ENCODE measurements at regions not wholly inside any gene's neighbourhood (a gene's known extent, or its start where the extent isn't known, plus 50 kb on each side); places are given as distances from the start of the nearest gene placed in this dataset.
"Not testable (repeated sequence)": the region's sequence is repeated elsewhere in the genome, so short reads cannot be mapped to it uniquely, and the experiment has no call there.

- WGBS (ENCODE audit: insufficient coverage, low coverage, low lambda C conversion rate, missing lambda C conversion rate): 71% methylated on average over 2 of the region's 5 CpGs
- ATAC-seq: no peak
- intact Hi-C loops (cut with DNase I): no loop called here
These were observed 98.7 kb downstream of the IGLL1 start for GRCh38 chr22:23481369-23481768.

DNA sequence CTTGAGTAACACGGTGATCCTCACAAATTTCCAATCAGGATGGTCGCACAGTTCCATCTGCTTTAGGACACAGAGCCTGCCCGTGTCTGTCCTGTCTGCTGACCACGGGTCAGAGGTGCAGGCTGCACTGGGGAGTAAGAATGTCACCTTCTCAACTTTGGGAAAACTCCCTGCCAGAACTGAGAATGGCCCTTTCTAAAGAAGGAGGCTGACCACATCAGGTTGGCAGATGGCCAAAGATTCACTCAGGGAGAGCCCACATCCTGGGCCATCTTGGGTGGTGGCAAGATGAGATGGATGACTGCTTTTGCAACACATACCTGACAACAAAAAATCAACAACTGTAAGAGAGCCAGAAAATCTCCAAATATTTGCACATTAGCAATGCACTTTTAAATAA, 101.9 kb downstream of the IGLL1 start:
- no peak for ATAC-seq
- H3K4me3 ChIP-seq: no peak overlapping the region
- no peaks in the 10 kb centered on the region for H3K9me3 ChIP-seq
- DNase-seq: no peak
- TF ChIP-seq POLR2A (IDR thresholded peaks at IDR 0.05): no peak
- TF ChIP-seq, protein P1, sequence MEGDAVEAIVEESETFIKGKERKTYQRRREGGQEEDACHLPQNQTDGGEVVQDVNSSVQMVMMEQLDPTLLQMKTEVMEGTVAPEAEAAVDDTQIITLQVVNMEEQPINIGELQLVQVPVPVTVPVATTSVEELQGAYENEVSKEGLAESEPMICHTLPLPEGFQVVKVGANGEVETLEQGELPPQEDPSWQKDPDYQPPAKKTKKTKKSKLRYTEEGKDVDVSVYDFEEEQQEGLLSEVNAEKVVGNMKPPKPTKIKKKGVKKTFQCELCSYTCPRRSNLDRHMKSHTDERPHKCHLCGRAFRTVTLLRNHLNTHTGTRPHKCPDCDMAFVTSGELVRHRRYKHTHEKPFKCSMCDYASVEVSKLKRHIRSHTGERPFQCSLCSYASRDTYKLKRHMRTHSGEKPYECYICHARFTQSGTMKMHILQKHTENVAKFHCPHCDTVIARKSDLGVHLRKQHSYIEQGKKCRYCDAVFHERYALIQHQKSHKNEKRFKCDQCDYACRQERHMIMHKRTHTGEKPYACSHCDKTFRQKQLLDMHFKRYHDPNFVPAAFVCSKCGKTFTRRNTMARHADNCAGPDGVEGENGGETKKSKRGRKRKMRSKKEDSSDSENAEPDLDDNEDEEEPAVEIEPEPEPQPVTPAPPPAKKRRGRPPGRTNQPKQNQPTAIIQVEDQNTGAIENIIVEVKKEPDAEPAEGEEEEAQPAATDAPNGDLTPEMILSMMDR (IDR thresholded peaks at IDR 0.05): no peak
- WGBS (ENCODE audit: insufficient coverage, low coverage, low lambda C conversion rate, missing lambda C conversion rate): 33% methylated on average over 3 of the region's 4 CpGs
- intact Hi-C loops (cut with DNase I): no loop called here
- no peaks in the 10 kb centered on the region for H3K27me3 ChIP-seq
- H3K4me1 ChIP-seq: no peaks in the 10 kb centered on the region
- no peak overlapping the region for H3K27ac ChIP-seq
- no peaks in the 10 kb centered on the region for H3K36me3 ChIP-seq

More at GRCh38 chr22:23481369-23481768, 98.7 kb downstream of the IGLL1 start:
- TF ChIP-seq POLR2A (IDR thresholded peaks at IDR 0.05): no peak
- TF ChIP-seq, protein P1 (IDR thresholded peaks at IDR 0.05): no peak
- Histone ChIP-seq H3K27ac (no peak overlapping the region), H3K9me3 (no peaks in the 10 kb centered on the region), H3K4me1 (no peaks in the 10 kb centered on the region), H3K36me3 (no peaks in the 10 kb centered on the region), H3K4me3 (no peak overlapping the region), H3K27me3 (no peaks in the 10 kb centered on the region)
- no peak for DNase-seq

DNA sequence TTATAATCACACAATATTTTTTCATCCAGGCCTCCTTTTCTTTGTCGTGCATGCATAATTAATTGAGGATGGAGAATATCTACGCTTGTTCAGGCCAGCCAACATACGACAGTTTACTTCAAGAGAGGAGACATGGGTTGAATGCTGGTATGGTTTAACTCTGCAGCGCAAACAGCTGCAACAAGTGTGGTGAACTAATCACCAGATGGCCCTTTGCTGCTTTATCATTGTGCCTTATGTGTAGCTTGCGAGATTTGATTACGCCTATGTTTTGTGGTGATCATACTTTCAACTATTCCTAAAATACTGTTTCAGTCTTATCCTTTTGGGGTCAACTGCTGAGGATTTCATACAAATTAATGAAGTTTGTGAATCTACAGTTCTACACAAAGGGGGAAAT, 105.6 kb downstream of the IGLL1 start:
- H3K4me1 ChIP-seq; H3K36me3 ChIP-seq; intact Hi-C loops (cut with DNase I); ATAC-seq; H3K27ac ChIP-seq; H3K9me3 ChIP-seq; DNase-seq; H3K4me3 ChIP-seq; H3K27me3 ChIP-seq: not testable (repeated sequence)
- WGBS (ENCODE audit: insufficient coverage, low coverage, low lambda C conversion rate, missing lambda C conversion rate): 79% methylated on average over 6 of the region's 6 CpGs

DNA sequence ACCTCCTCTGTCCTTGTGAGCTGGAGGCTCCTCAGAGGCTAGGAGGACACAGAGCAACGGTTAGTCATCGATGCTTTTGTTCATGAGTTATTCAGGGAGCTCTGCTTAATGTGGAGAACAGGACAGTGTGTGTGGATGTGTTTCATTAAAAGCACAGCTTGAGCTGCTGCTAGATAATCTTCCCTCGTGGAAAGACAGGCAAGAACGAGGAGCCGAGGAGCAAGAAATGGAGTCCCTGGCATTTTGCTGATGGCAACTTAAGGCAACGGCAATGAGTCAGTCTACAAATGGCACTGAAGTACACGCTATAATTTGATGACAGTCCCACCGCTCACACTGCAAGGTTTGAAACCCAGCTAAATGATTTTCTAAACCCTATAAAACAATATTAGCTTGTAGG, 106.2 kb downstream of the IGLL1 start:
- intact Hi-C loops (cut with DNase I): no loop called here

DNA sequence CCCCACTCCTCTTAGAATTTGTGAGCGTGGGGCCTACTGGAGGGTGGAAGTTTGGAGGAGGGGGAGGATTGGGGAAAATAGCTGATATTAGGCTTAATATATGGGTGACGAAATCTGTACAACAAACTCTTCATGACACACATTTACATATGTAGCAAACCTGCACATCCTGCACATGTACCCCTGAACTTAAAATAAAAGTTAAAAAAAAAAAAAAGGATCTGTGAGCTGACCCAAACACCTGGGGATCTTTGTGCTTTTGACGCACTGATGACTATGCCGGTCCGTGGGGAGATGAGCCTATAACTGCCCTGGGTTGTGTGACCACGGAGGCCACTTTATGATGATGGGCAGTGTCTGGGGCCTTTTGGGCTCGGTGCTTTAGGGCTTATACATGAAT, 107.7 kb downstream of the IGLL1 start:
- H3K36me3 ChIP-seq; intact Hi-C loops (cut with DNase I); H3K4me3 ChIP-seq; H3K9me3 ChIP-seq; DNase-seq; H3K27me3 ChIP-seq; H3K27ac ChIP-seq; H3K4me1 ChIP-seq; ATAC-seq: not testable (repeated sequence)
- WGBS (ENCODE audit: insufficient coverage, low coverage, low lambda C conversion rate, missing lambda C conversion rate): 73% methylated on average over 2 of the region's 7 CpGs

More for the DNA sequence above, 106.2 kb downstream of the IGLL1 start:
- no peak overlapping the region for H3K27ac ChIP-seq
- H3K4me1 ChIP-seq: no peaks in the 10 kb centered on the region
- no peaks in the 10 kb centered on the region for H3K27me3 ChIP-seq
- DNase-seq (no peak), ATAC-seq (no peak)
- WGBS (ENCODE audit: insufficient coverage, low coverage, low lambda C conversion rate, missing lambda C conversion rate): 72% methylated on average over 8 of the region's 8 CpGs
- TF ChIP-seq POLR2A (IDR thresholded peaks at IDR 0.05): no peak
- TF ChIP-seq, protein P1 (IDR thresholded peaks at IDR 0.05): no peak
- no peak overlapping the region for H3K4me3 ChIP-seq
- no peaks in the 10 kb centered on the region for H3K9me3 ChIP-seq
- H3K36me3 ChIP-seq: no peaks in the 10 kb centered on the region

DNA sequence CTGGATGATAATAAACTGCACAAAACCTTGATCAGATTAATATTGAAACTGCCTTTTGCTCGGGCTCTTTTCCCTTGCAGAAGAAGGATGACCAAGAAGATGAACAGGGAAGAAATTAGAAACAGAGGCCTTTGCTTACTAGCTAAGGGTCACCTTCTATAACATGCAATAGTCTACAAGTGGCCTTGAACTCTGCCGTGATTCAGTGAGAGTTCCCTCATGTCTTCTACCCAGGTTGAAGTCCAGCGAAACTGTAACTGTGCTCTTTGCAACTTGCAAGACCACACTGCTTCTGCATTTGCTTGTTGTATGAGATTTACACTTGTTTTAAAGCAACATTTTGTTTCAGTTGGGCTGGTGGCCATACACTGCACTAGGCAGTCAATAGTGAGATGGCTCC, 108.4 kb downstream of the IGLL1 start:
- WGBS (ENCODE audit: insufficient coverage, low coverage, low lambda C conversion rate, missing lambda C conversion rate): 66% methylated on average over 3 of the region's 3 CpGs
- H3K9me3 ChIP-seq: no peaks in the 10 kb centered on the region
- TF ChIP-seq, protein P1 (IDR thresholded peaks at IDR 0.05): no peak
- TF ChIP-seq POLR2A (IDR thresholded peaks at IDR 0.05): no peak
- H3K36me3 ChIP-seq: no peaks in the 10 kb centered on the region
- no peak overlapping the region for H3K4me3 ChIP-seq
- ATAC-seq (no peak), DNase-seq (no peak)
- no peak overlapping the region for H3K27ac ChIP-seq
- H3K27me3 ChIP-seq: no peaks in the 10 kb centered on the region
- no peaks in the 10 kb centered on the region for H3K4me1 ChIP-seq
- intact Hi-C loops (cut with DNase I): no loop called here

Data from right lobe of liver (tissue), 6 donors.